IMR-90 (cell line): ENCODE measurements at regions not wholly inside any gene's neighbourhood (a gene's known extent, or its start where the extent isn't known, plus 50 kb on each side); places are given as distances from the start of the nearest gene placed in this dataset.

Experiments
- ATAC-seq: fragments of 200-7000 bp; cut with Tn5 transposase; 2 replicates; pipeline ENCODE4 v1.9.1; 2020; ENCODE audit warnings: low read depth, mild to moderate bottlenecking, moderate library complexity
- BruUV-seq: library from RNA; stranded (reverse); fragments of 400-500 nt; replicated peaks from 2 replicates; lab custom pipeline; 2021; lab: Mats Ljungman, UMichigan
- CTCF ChIA-PET: fragments of 300-600 bp; formaldehyde crosslinking; extraction: SDS; loops from one replicate; lab custom pipeline; 2021; ENCODE audit warnings: antibody characterized with exemption; lab: Yijun Ruan, JAX
- POLR2A ChIA-PET: fragments of 300-600 bp; sonication (Branson Sonifier 250); formaldehyde crosslinking; loops from one replicate; lab custom pipeline; 2022; ENCODE audit warnings: antibody characterized with exemption; ENCODE audit not compliant: unreplicated experiment; lab: Charles Lee
- DNase-seq: peaks from one replicate; pipeline ENCODE4 v3.0.0; 2013
- H2AFZ ChIP-seq: replicated peaks from 2 replicates; pipeline ENCODE3; 2013; ENCODE audit warnings: low read length, mild to moderate bottlenecking; ENCODE audit not compliant: poor library complexity
- H2AK5ac ChIP-seq: 2 replicates; pipeline ENCODE4 v1.6.1; 2013; ENCODE audit warnings: low read depth, low read length, inconsistent platforms
- H2AK9ac ChIP-seq: replicated peaks from 2 replicates; pipeline ENCODE3; 2013; ENCODE audit warnings: mild to moderate bottlenecking, low read depth, low read length, moderate library complexity; ENCODE audit not compliant: poor library complexity
- H2BK120ac ChIP-seq: 2 replicates; pipeline ENCODE4 v1.6.1; 2013; ENCODE audit warnings: low read depth, low read length, inconsistent platforms
- H2BK15ac ChIP-seq: 3 replicates; pipeline ENCODE4 v1.6.1; 2013; ENCODE audit warnings: low read depth, low read length, inconsistent platforms
- H2BK20ac ChIP-seq: 2 replicates; pipeline ENCODE4 v1.6.1; 2013; ENCODE audit warnings: low read depth, mild to moderate bottlenecking, inconsistent platforms, low read length, moderate library complexity
- H2BK5ac ChIP-seq: 2 replicates; pipeline ENCODE4 v1.6.1; 2013; ENCODE audit warnings: mild to moderate bottlenecking, low read depth, low read length, inconsistent platforms; ENCODE audit not compliant: poor library complexity, severe bottlenecking
- H3K14ac ChIP-seq: replicated peaks from 2 replicates; pipeline ENCODE4 v1.6.1; 2013; ENCODE audit warnings: low read depth, low read length, inconsistent platforms
- H3K18ac ChIP-seq: 2 replicates; pipeline ENCODE4 v1.6.1; 2013; ENCODE audit warnings: low read depth, low read length, control low read depth
- H3K23ac ChIP-seq: 2 replicates; pipeline ENCODE4 v1.6.1; 2013; ENCODE audit warnings: low read depth, low read length, inconsistent platforms
- H3K27ac ChIP-seq: 2 replicates; pipeline ENCODE4 v1.5.1; 2013; ENCODE audit warnings: mild to moderate bottlenecking, control low read depth, low read length; ENCODE audit not compliant: insufficient read depth
- H3K27me3 ChIP-seq: 2 replicates; pipeline ENCODE4 v1.6.1; 2013; ENCODE audit warnings: low read length; ENCODE audit not compliant: control insufficient read depth, insufficient read depth
- H3K36me3 ChIP-seq: 2 replicates; pipeline ENCODE4 v1.6.1; 2013; ENCODE audit warnings: low read length, mixed read lengths; ENCODE audit not compliant: control insufficient read depth, insufficient read depth
- H3K4ac ChIP-seq: 2 replicates; pipeline ENCODE4 v1.6.1; 2013; ENCODE audit warnings: low read depth, low read length, inconsistent platforms
- H3K4me1 ChIP-seq: 2 replicates; pipeline ENCODE4 v1.6.1; 2013; ENCODE audit warnings: low read length, mixed read lengths; ENCODE audit not compliant: control insufficient read depth, insufficient read depth
- H3K4me2 ChIP-seq: 2 replicates; pipeline ENCODE4 v1.6.1; 2013; ENCODE audit warnings: low read depth, mild to moderate bottlenecking, control low read depth, low read length, moderate library complexity
- H3K4me3 ChIP-seq: 2 replicates; pipeline ENCODE4 v1.5.1; 2013; ENCODE audit warnings: low read depth, mild to moderate bottlenecking, control low read depth, low read length, moderate library complexity; ENCODE audit not compliant: insufficient read depth
- H3K56ac ChIP-seq: 2 replicates; pipeline ENCODE4 v1.6.1; 2013; ENCODE audit warnings: low read length, inconsistent platforms; ENCODE audit not compliant: insufficient read depth; ENCODE audit errors: extremely low read depth
- H3K79me1 ChIP-seq, 2 experiments: 2 replicates each; pipeline ENCODE4 v1.6.1; 2013; ENCODE audit warnings: low read length in 2 of 2, inconsistent platforms in 1 of 2, low read depth in 1 of 2
- H3K9ac ChIP-seq: 2 replicates; pipeline ENCODE4 v1.6.1; 2013; ENCODE audit warnings: low read depth, low read length, control low read depth
- H3K9me1 ChIP-seq: 2 replicates; pipeline ENCODE4 v1.6.1; 2013; ENCODE audit warnings: low read length, inconsistent platforms; ENCODE audit not compliant: insufficient read depth
- H3K9me3 ChIP-seq: 2 replicates; pipeline ENCODE4 v1.6.1; 2013; ENCODE audit warnings: low read length; ENCODE audit not compliant: control insufficient read depth, insufficient read depth
- H4K20me1 ChIP-seq: 2 replicates; pipeline ENCODE4 v1.6.1; 2013; ENCODE audit warnings: low read length, inconsistent platforms; ENCODE audit not compliant: insufficient read depth
- H4K5ac ChIP-seq: 2 replicates; pipeline ENCODE4 v1.6.1; 2013; ENCODE audit warnings: mild to moderate bottlenecking, low read depth, low read length, control low read depth
- H4K8ac ChIP-seq, 2 experiments: 2 replicates each; pipeline ENCODE4 v1.6.1; 2013; ENCODE audit warnings: low read depth in 2 of 2, low read length in 2 of 2, control low read depth in 1 of 2, inconsistent platforms in 1 of 2
- H4K91ac ChIP-seq: 2 replicates; pipeline ENCODE4 v1.6.1; 2013; ENCODE audit warnings: low read depth, low read length, inconsistent platforms; ENCODE audit not compliant: insufficient read depth
- BHLHE40 ChIP-seq: fragments of 150-350 bp; IDR thresholded peaks from 2 replicates; pipeline ENCODE4 v1.6.1; 2016; ENCODE audit warnings: mild to moderate bottlenecking, low read depth, low read length
- CTCF ChIP-seq: conservative IDR thresholded peaks from 2 replicates; pipeline ENCODE4 v1.5.1; 2012; ENCODE audit warnings: mild to moderate bottlenecking, low read depth, low read length, improper control_type of control experiment
- ELK1 ChIP-seq: fragments of 150-350 bp; IDR thresholded peaks from 2 replicates; pipeline ENCODE4 v1.6.1; 2016; ENCODE audit warnings: low read depth, mild to moderate bottlenecking, low read length, moderate library complexity, borderline replicate concordance
- FOS ChIP-seq: fragments of 150-350 bp; IDR thresholded peaks from 2 replicates; pipeline ENCODE4 v1.6.1; 2016; ENCODE audit warnings: low read depth, low read length
- MAFK ChIP-seq: IDR thresholded peaks from 2 replicates; pipeline ENCODE4 v1.6.1; 2012; ENCODE audit warnings: low read depth, low read length, improper control_type of control experiment
- MAZ ChIP-seq: IDR thresholded peaks from 2 replicates; pipeline ENCODE4 v1.6.1; 2012; ENCODE audit warnings: low read depth, mild to moderate bottlenecking, low read length, improper control_type of control experiment, moderate library complexity, borderline replicate concordance
- NFE2L2 ChIP-seq: fragments of 150-350 bp; IDR thresholded peaks from 2 replicates; pipeline ENCODE4 v1.6.1; 2016; ENCODE audit warnings: low read depth, mild to moderate bottlenecking, low read length
- POLR2A ChIP-seq: IDR thresholded peaks from 2 replicates; pipeline ENCODE4 v1.6.1; 2012; ENCODE audit warnings: mild to moderate bottlenecking, low read depth, low read length
- RFX5 ChIP-seq: IDR thresholded peaks from 2 replicates; pipeline ENCODE4 v1.8.0; 2012; ENCODE audit warnings: low read depth, mild to moderate bottlenecking, low read length, moderate library complexity
- SMC3 ChIP-seq: fragments of 150-350 bp; IDR thresholded peaks from 2 replicates; pipeline ENCODE4 v1.6.1; 2016; ENCODE audit warnings: low read depth, mild to moderate bottlenecking, antibody characterized with exemption, low read length, moderate library complexity
- USF2 ChIP-seq: fragments of 150-350 bp; IDR thresholded peaks from 2 replicates; pipeline ENCODE4 v1.6.1; 2017; ENCODE audit warnings: mild to moderate bottlenecking, antibody characterized with exemption, low read length, low read depth
- WGBS, 2 experiments: methylation state at CpG; one replicate each; pipeline versions ENCODE4 v1.1.5 to v1.1.7; 2013; ENCODE audit warnings: missing lambda C conversion rate in 2 of 2; ENCODE audit not compliant: insufficient read length in 1 of 2; ENCODE audit errors: extremely low coverage in 2 of 2; 5-methylcytosine and 5-hydroxymethylcytosine counted together
- dilution Hi-C: fragments of 300-500 bp; cut with HindIII; formaldehyde crosslinking; loops from one replicate; pipeline ENCODE4 v1.14.3; 2018; ENCODE audit warnings: low sequenced_read_pairs; ENCODE audit not compliant: unreplicated experiment
- in situ Hi-C: fragments of 300-500 bp; cut with MboI; formaldehyde crosslinking; loops from 3 replicates; pipeline ENCODE4 v1.14.3; 2019; ENCODE audit warnings: low sequenced_read_pairs, inconsistent platforms, mixed read lengths
- intact Hi-C: fragments of 100-400 bp; cut with micrococcal nuclease; formaldehyde crosslinking; loops from 2 replicates; pipeline ENCODE4 v1.10.0; 2022

- BruUV-seq: no TSS peak
- intact Hi-C loops: no loop called here
Measured at GRCh38 chr20:48265791-48266190, 480.5 kb upstream of the SULF2 start.

More at GRCh38 chr20:48265791-48266190, 480.5 kb upstream of the SULF2 start:
- 7% methylated on average over 2 of the region's 7 CpGs; no CpG with 5 or more reads in 1 of the 2 experiments for WGBS, 2 experiments
- Histone ChIP-seq H3K56ac (no peak overlapping the region), H4K91ac (no peak overlapping the region), H3K4me1 (no peaks in the 10 kb centered on the region), H4K5ac (no peak overlapping the region), H3K79me1 (no peaks in the 10 kb centered on the region), H2AK5ac (no peak overlapping the region), H3K27ac (no peak overlapping the region), H2BK5ac (no peak overlapping the region), H2BK120ac (no peak overlapping the region), H4K20me1 (no peaks in the 10 kb centered on the region), H3K14ac (no peak overlapping the region), H3K27me3 (peaks cover 2% of the 10 kb centered on the region; the same call in 1 of the 2 replicates), H2AK9ac (no peak overlapping the region), H3K4ac (no peak overlapping the region), H2BK20ac (no peak overlapping the region), H3K36me3 (no peaks in the 10 kb centered on the region), H3K4me3 (no peak overlapping the region), H2AFZ (no peak overlapping the region), H3K18ac (no peak overlapping the region), H3K9me3 (no peaks in the 10 kb centered on the region), H4K8ac (no peak overlapping the region), H3K9me1 (no peaks in the 10 kb centered on the region), H3K23ac (no peak overlapping the region), H3K4me2 (no peak overlapping the region), H3K9ac (no peak overlapping the region), H2BK15ac (no peak overlapping the region)
- CTCF ChIA-PET: no interaction called here
- TF ChIP-seq MAZ: no peak
- no peak for TF ChIP-seq CTCF
- TF ChIP-seq POLR2A: no peak
- no peak for TF ChIP-seq ELK1
- TF ChIP-seq USF2: no peak
- TF ChIP-seq SMC3: no peak
- no peak for TF ChIP-seq BHLHE40
- no peak for TF ChIP-seq MAFK
- no peak for TF ChIP-seq FOS
- no peak for TF ChIP-seq NFE2L2
- TF ChIP-seq RFX5: no peak
- ATAC-seq (no peak), DNase-seq (no peak)
- dilution Hi-C loops (no loop called here), in situ Hi-C loops (no loop called here)
- POLR2A ChIA-PET: interaction anchor here (0.5 kb wide), 1 partner anchor 10 kb away, joined by 10 read pairs; no protein-coding TSS in a partner anchor
